Endothelial cell of umbilical vein (primary cell): ENCODE measurements at regions not wholly inside any gene's neighbourhood (a gene's known extent, or its start where the extent isn't known, plus 50 kb on each side); places are given as distances from the start of the nearest gene placed in this dataset.

ENCODE experiments used
- POLR2AphosphoS5 ChIP-seq: IDR thresholded peaks from 2 replicates; pipeline ENCODE4 v1.6.1; 2012; ENCODE audit warnings: low read depth, mild to moderate bottlenecking, control low read depth, low read length, moderate library complexity; ENCODE audit not compliant: insufficient read depth
- TF ChIP-seq, protein P1 (sequence below), 2 donors: IDR thresholded peaks; 1 replicate in 1 of 2; 2 replicates in 1 of 2; pipeline ENCODE4 v1.5.1; 2011; ENCODE audit warnings: low read length in 2 of 2, mild to moderate bottlenecking in 2 of 2, moderate library complexity in 2 of 2, control low read depth in 1 of 2, inconsistent platforms in 1 of 2, low read depth in 1 of 2; ENCODE audit not compliant: insufficient read depth in 1 of 2; ENCODE audit errors: extremely low read depth in 1 of 2

- TF ChIP-seq, protein P1, sequence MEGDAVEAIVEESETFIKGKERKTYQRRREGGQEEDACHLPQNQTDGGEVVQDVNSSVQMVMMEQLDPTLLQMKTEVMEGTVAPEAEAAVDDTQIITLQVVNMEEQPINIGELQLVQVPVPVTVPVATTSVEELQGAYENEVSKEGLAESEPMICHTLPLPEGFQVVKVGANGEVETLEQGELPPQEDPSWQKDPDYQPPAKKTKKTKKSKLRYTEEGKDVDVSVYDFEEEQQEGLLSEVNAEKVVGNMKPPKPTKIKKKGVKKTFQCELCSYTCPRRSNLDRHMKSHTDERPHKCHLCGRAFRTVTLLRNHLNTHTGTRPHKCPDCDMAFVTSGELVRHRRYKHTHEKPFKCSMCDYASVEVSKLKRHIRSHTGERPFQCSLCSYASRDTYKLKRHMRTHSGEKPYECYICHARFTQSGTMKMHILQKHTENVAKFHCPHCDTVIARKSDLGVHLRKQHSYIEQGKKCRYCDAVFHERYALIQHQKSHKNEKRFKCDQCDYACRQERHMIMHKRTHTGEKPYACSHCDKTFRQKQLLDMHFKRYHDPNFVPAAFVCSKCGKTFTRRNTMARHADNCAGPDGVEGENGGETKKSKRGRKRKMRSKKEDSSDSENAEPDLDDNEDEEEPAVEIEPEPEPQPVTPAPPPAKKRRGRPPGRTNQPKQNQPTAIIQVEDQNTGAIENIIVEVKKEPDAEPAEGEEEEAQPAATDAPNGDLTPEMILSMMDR (IDR thresholded peaks at IDR 0.05; ENCODE audit: extremely low read depth in 1 of 2, insufficient read depth in 1 of 2, low read depth in 1 of 2, low read length in 2 of 2) = no peak
- TF ChIP-seq POLR2AphosphoS5 = no peak
These were observed 590.9 kb downstream of the CAAP1 start for GRCh38 chr9:26301659-26302058.
